ENCODE measurements at regions not wholly inside any gene's neighbourhood (a gene's known extent, or its start where the extent isn't known, plus 50 kb on each side); places are given as distances from the start of the nearest gene placed in this dataset.

DNA sequence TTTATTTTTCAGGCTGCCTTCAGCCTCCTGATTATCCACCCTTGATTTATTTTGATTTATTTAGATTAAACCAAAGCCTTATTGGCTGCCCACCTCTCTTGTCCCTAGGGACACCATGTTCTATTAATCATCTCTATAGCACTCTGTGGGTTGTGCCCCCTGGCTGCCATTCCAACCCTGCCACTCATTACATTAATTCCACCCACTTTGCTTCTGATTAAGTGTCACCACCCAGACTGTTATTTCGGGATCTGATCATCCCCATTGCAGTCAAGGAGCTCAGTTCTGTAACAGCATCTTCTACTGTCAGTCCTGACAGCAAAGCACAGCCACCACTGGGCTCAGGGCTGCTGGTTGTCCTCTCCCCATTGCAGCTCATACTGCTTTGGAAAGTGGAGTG, 175.1 kb upstream of the DDX18 start:
- in situ Hi-C loops (cut with MboI; ENCODE audit: low sequenced_read_pairs, unreplicated experiment) = no loop called here
- TF ChIP-seq, protein P1, sequence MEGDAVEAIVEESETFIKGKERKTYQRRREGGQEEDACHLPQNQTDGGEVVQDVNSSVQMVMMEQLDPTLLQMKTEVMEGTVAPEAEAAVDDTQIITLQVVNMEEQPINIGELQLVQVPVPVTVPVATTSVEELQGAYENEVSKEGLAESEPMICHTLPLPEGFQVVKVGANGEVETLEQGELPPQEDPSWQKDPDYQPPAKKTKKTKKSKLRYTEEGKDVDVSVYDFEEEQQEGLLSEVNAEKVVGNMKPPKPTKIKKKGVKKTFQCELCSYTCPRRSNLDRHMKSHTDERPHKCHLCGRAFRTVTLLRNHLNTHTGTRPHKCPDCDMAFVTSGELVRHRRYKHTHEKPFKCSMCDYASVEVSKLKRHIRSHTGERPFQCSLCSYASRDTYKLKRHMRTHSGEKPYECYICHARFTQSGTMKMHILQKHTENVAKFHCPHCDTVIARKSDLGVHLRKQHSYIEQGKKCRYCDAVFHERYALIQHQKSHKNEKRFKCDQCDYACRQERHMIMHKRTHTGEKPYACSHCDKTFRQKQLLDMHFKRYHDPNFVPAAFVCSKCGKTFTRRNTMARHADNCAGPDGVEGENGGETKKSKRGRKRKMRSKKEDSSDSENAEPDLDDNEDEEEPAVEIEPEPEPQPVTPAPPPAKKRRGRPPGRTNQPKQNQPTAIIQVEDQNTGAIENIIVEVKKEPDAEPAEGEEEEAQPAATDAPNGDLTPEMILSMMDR (IDR thresholded peaks at IDR 0.05; ENCODE audit: borderline replicate concordance, control extremely low read depth, extremely low read depth, insufficient read depth, missing control alignments) = no peak
- no peak for DNase-seq (ENCODE audit: low spot score)

DNA sequence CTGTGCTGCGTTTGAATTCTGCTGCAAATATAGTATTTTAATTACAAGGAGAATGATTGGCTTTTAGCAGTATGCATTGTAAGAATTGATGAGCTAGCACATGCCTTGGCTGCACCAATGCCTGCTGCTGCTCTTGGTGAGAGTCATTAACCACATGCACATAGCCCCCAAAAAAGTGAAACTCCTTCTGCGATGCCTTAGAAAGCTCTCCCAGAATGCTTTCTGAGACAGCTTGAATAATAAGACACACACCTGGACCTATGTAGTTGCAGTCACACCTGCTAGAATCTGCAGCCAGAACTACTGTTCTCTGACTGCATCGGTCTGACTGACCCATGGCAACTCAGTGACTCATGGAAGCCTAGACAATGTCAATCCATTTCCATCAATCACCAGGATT, 170.1 kb upstream of the DDX18 start:
- in situ Hi-C loops (cut with MboI; ENCODE audit: low sequenced_read_pairs, unreplicated experiment) = no loop called here
- TF ChIP-seq, protein P1 (IDR thresholded peaks at IDR 0.05; ENCODE audit: borderline replicate concordance, control extremely low read depth, extremely low read depth, insufficient read depth, missing control alignments) = no peak
- DNase-seq (ENCODE audit: low spot score) = no peak

DNA sequence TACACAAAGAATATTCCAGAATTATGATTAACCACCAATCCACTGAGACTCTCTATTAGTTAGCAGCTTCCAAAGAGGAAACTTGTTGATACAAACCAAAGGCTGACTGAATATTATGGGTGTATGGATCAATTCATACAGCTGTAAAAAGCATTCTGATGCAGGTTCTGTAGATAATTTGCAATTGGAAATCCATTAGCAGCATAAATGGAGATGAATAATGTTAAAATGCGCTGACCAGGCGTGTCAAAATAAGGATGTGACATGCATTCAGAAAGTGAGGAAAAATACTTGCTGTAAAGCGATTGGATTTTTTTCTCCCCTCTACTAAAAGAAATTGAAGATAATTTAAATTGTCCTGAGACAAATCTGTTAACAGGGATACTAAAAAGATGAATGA, 169.0 kb upstream of the DDX18 start:
- DNase-seq (ENCODE audit: low spot score) = no peak
- TF ChIP-seq, protein P1 (IDR thresholded peaks at IDR 0.05; ENCODE audit: borderline replicate concordance, control extremely low read depth, extremely low read depth, insufficient read depth, missing control alignments) = no peak
- in situ Hi-C loops (cut with MboI; ENCODE audit: low sequenced_read_pairs, unreplicated experiment) = no loop called here

DNA sequence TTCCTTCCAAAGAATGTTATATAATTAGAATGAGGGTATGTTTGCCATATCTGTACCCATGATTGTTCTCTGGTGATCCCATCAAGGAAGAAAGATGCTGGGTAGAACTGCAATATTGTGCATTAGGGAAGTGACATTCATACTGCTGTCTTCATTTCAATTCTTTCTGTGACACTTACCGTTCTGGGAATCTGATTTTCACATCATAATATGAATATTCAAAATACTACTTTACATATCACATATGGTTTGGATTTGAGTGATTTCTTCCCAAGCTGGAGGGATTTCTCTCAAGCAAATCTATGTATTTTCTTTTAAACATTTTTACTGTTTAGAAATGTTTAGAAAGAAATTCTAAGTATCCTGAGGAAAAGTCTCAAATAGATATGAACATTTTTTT, 168.4 kb upstream of the DDX18 start:
- no peak for DNase-seq (ENCODE audit: low spot score)
- TF ChIP-seq, protein P1 (IDR thresholded peaks at IDR 0.05; ENCODE audit: borderline replicate concordance, control extremely low read depth, extremely low read depth, insufficient read depth, missing control alignments) = no peak
- in situ Hi-C loops (cut with MboI; ENCODE audit: low sequenced_read_pairs, unreplicated experiment) = no loop called here

DNA sequence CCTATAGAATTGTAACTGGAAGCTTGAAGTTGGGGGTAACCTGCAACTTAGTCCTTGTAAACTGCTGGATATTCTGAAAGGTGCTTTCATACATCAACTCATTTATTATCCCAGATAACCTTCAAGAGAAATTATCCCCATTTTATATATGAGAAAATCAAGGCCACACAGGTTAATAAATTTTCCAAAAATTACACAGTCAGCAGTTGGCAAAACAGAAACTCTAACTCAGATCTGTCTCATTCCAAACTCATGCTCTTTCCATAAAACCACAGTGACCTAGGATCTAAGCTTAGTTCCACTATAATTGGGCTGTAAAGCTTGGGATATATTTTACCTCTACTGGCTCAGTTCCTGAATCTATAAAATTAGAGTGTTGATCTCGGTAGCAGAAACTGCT, 167.6 kb upstream of the DDX18 start:
- TF ChIP-seq, protein P1 (IDR thresholded peaks at IDR 0.05; ENCODE audit: borderline replicate concordance, control extremely low read depth, extremely low read depth, insufficient read depth, missing control alignments) = no peak
- in situ Hi-C loops (cut with MboI; ENCODE audit: low sequenced_read_pairs, unreplicated experiment) = no loop called here
- DNase-seq (ENCODE audit: low spot score) = no peak

DNA sequence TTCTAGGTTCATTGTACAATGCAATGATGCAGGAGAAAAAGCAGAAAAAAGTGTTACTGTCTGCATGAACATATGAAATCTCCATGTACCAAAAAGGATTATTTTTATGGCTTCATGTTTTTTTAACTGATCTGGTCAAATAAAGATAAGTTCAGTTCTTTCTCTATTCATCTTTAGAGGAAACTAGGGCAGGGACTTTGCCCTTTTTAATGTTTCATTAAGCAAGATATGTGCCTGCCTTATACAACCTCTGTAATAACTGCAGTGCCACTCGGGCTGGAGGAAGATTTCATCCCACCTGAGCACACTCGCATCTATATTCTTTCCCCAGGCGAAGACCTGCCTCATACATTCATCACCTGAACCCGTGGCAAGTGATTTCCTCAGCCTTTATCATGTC, 157.9 kb upstream of the DDX18 start:
- in situ Hi-C loops (cut with MboI; ENCODE audit: low sequenced_read_pairs, unreplicated experiment) = no loop called here
- no peak for DNase-seq (ENCODE audit: low spot score)
- TF ChIP-seq, protein P1 (IDR thresholded peaks at IDR 0.05; ENCODE audit: borderline replicate concordance, control extremely low read depth, extremely low read depth, insufficient read depth, missing control alignments) = no peak

DNA sequence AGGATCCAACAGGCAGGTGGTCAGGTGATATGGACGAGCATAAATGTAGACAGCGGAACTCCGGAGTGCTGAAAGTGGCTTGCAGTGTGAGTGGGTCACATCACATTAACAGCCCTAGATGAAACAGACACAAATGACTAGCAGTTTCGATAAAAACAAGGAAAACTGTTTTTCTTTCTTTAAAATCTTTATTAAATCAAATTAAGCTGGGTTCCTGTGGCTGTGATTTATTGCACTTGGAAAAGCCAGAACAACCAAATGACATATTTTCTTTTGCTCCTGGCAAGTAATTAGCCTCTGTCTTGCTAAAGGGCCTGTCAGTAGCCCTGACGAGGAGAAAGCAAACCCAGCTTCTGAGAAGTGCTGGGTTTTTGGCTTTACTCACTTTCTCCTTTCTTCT, 152.9 kb upstream of the DDX18 start:
- DNase-seq (ENCODE audit: low spot score) = no peak
- in situ Hi-C loops (cut with MboI; ENCODE audit: low sequenced_read_pairs, unreplicated experiment) = no loop called here
- TF ChIP-seq, protein P1 (IDR thresholded peaks at IDR 0.05; ENCODE audit: borderline replicate concordance, control extremely low read depth, extremely low read depth, insufficient read depth, missing control alignments) = no peak

Measured in GM13976 (cell line).